ENCODE measurements at regions not wholly inside any gene's neighbourhood (a gene's known extent, or its start where the extent isn't known, plus 50 kb on each side); places are given as distances from the start of the nearest gene placed in this dataset.
"Not testable (repeated sequence)": the region's sequence is repeated elsewhere in the genome, so short reads cannot be mapped to it uniquely, and the experiment has no call there.

GRCh38 chr2:59171019-59171418, 929.9 kb upstream of the FANCL start:
- H3K9me3 Mint-ChIP-seq, result no peaks in the 10 kb centered on the region
- H3K27me3 Mint-ChIP-seq, result no peaks in the 10 kb centered on the region
- H3K4me1 Mint-ChIP-seq (ENCODE audit: low read depth), result no peaks in the 10 kb centered on the region
- no peak overlapping the region for H3K27ac Mint-ChIP-seq
- H3K4me3 Mint-ChIP-seq, result no peak overlapping the region
- H3K36me3 Mint-ChIP-seq (ENCODE audit: low read depth), result no peaks in the 10 kb centered on the region

- no peak overlapping the region for H3K4me3 Mint-ChIP-seq
- H3K9me3 Mint-ChIP-seq, result no peaks in the 10 kb centered on the region
- H3K4me1 Mint-ChIP-seq (ENCODE audit: low read depth), result no peaks in the 10 kb centered on the region
These were observed 927.6 kb upstream of the FANCL start for GRCh38 chr2:59168766-59169165.

GRCh38 chr2:59167514-59167913, 926.4 kb upstream of the FANCL start:
- Mint-ChIP-seq H3K9me3 (no peaks in the 10 kb centered on the region), H3K4me1 (ENCODE audit: low read depth) (no peaks in the 10 kb centered on the region), H3K27me3 (no peaks in the 10 kb centered on the region), H3K27ac (no peak overlapping the region), H3K4me3 (no peak overlapping the region), H3K36me3 (ENCODE audit: low read depth) (no peaks in the 10 kb centered on the region)

More at GRCh38 chr2:59168766-59169165, 927.6 kb upstream of the FANCL start:
- no peaks in the 10 kb centered on the region for H3K27me3 Mint-ChIP-seq
- H3K27ac Mint-ChIP-seq, result no peak overlapping the region
- H3K36me3 Mint-ChIP-seq (ENCODE audit: low read depth), result no peaks in the 10 kb centered on the region

DNA sequence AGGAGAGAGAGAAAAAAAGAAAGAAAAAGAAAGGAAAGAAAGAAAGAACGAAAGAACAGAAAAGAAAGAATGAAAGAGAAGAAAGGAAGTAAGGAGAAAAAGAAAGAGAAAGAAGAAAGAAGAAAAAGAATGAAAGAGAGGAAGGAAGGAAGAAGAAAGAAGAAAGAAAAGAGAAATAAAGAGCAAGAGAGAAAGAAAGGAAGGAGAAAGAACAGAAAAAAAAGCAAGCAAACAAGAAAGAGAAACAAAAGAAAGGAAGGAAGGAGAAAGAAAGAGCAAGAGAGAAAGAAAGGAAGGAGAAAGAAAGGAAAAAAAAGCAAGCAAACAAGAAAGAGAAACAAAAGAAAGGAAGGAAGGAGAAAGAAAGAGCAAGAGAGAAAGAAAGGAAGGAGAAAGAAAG, 916.8 kb upstream of the FANCL start:
- H3K36me3 Mint-ChIP-seq (ENCODE audit: low read depth); H3K4me1 Mint-ChIP-seq (ENCODE audit: low read depth); H3K27ac Mint-ChIP-seq; H3K27me3 Mint-ChIP-seq; H3K4me3 Mint-ChIP-seq; H3K9me3 Mint-ChIP-seq: not testable (repeated sequence)

- Mint-ChIP-seq H3K4me3 (no peak overlapping the region), H3K36me3 (ENCODE audit: low read depth) (no peaks in the 10 kb centered on the region), H3K27me3 (no peaks in the 10 kb centered on the region), H3K4me1 (ENCODE audit: low read depth) (no peaks in the 10 kb centered on the region), H3K27ac (no peak overlapping the region), H3K9me3 (no peaks in the 10 kb centered on the region)
These were observed 910.7 kb upstream of the FANCL start for GRCh38 chr2:59151805-59152204.

- no peaks in the 10 kb centered on the region for H3K4me1 Mint-ChIP-seq (ENCODE audit: low read depth)
- no peak overlapping the region for H3K4me3 Mint-ChIP-seq
- no peaks in the 10 kb centered on the region for H3K9me3 Mint-ChIP-seq
- H3K27ac Mint-ChIP-seq, result no peak overlapping the region
- no peaks in the 10 kb centered on the region for H3K27me3 Mint-ChIP-seq
- no peaks in the 10 kb centered on the region for H3K36me3 Mint-ChIP-seq (ENCODE audit: low read depth)
These were observed 909.2 kb upstream of the FANCL start for GRCh38 chr2:59150217-59150849.

- H3K27me3 Mint-ChIP-seq, result no peaks in the 10 kb centered on the region
- H3K4me1 Mint-ChIP-seq (ENCODE audit: low read depth), result no peaks in the 10 kb centered on the region
- no peaks in the 10 kb centered on the region for H3K9me3 Mint-ChIP-seq
- H3K36me3 Mint-ChIP-seq (ENCODE audit: low read depth), result no peaks in the 10 kb centered on the region
- no peak overlapping the region for H3K27ac Mint-ChIP-seq
- H3K4me3 Mint-ChIP-seq, result no peak overlapping the region
These were observed 908.1 kb upstream of the FANCL start for GRCh38 chr2:59149271-59149670.

- no peaks in the 10 kb centered on the region for H3K27me3 Mint-ChIP-seq
- H3K9me3 Mint-ChIP-seq, result no peaks in the 10 kb centered on the region
- no peak overlapping the region for H3K4me3 Mint-ChIP-seq
- no peaks in the 10 kb centered on the region for H3K4me1 Mint-ChIP-seq (ENCODE audit: low read depth)
- no peaks in the 10 kb centered on the region for H3K36me3 Mint-ChIP-seq (ENCODE audit: low read depth)
- no peak overlapping the region for H3K27ac Mint-ChIP-seq
These were observed 871.1 kb upstream of the FANCL start for GRCh38 chr2:59112258-59112657.

DNA sequence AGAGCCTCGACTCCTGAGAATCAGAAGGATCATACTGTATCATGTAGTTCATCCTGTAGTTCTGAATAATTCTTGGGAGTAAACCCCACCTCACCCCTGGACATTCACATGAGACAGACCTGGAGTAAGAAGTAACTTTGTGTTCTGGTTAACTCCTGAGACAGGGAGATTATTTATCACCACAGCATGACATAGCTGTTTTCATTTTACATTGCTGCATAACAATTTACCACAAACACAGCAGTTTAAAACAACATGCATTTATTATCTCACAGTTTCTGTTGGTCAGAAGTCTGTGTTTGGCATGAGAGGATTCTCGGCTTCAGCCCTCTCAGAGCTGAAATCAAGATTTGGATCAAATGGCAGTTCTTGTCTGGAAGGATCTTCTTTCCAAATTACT, 855.8 kb upstream of the FANCL start:
- H3K4me1 Mint-ChIP-seq (ENCODE audit: low read depth), result no peaks in the 10 kb centered on the region
- H3K27ac Mint-ChIP-seq, result no peak overlapping the region
- no peaks in the 10 kb centered on the region for H3K27me3 Mint-ChIP-seq
- H3K4me3 Mint-ChIP-seq, result no peak overlapping the region
- H3K9me3 Mint-ChIP-seq, result peaks cover 14% of the 10 kb centered on the region
- H3K36me3 Mint-ChIP-seq (ENCODE audit: low read depth), result no peaks in the 10 kb centered on the region

GRCh38 chr2:59093571-59093970, 852.4 kb upstream of the FANCL start:
- Mint-ChIP-seq H3K9me3 (peaks cover 4% of the 10 kb centered on the region), H3K4me3 (no peak overlapping the region), H3K36me3 (ENCODE audit: low read depth) (no peaks in the 10 kb centered on the region), H3K4me1 (ENCODE audit: low read depth) (no peaks in the 10 kb centered on the region), H3K27ac (no peak overlapping the region), H3K27me3 (no peaks in the 10 kb centered on the region)

GRCh38 chr2:59084326-59084725, 843.2 kb upstream of the FANCL start:
- Mint-ChIP-seq H3K27ac (no peak overlapping the region), H3K4me3 (no peak overlapping the region), H3K9me3 (peaks cover 5% of the 10 kb centered on the region), H3K36me3 (ENCODE audit: low read depth) (no peaks in the 10 kb centered on the region), H3K4me1 (ENCODE audit: low read depth) (no peaks in the 10 kb centered on the region), H3K27me3 (no peaks in the 10 kb centered on the region)

- H3K36me3 Mint-ChIP-seq (ENCODE audit: low read depth), result no peaks in the 10 kb centered on the region
- H3K9me3 Mint-ChIP-seq, result peaks cover 5% of the 10 kb centered on the region
- no peaks in the 10 kb centered on the region for H3K27me3 Mint-ChIP-seq
- no peak overlapping the region for H3K4me3 Mint-ChIP-seq
- H3K4me1 Mint-ChIP-seq (ENCODE audit: low read depth), result no peaks in the 10 kb centered on the region
- H3K27ac Mint-ChIP-seq, result no peak overlapping the region
These were observed 842.1 kb upstream of the FANCL start for GRCh38 chr2:59083075-59083828.

- Mint-ChIP-seq H3K9me3 (peaks cover 5% of the 10 kb centered on the region), H3K4me1 (ENCODE audit: low read depth) (no peaks in the 10 kb centered on the region), H3K36me3 (ENCODE audit: low read depth) (no peaks in the 10 kb centered on the region), H3K27ac (no peak overlapping the region), H3K27me3 (no peaks in the 10 kb centered on the region), H3K4me3 (no peak overlapping the region)
These were observed 841.5 kb upstream of the FANCL start for GRCh38 chr2:59082657-59083056.

DNA sequence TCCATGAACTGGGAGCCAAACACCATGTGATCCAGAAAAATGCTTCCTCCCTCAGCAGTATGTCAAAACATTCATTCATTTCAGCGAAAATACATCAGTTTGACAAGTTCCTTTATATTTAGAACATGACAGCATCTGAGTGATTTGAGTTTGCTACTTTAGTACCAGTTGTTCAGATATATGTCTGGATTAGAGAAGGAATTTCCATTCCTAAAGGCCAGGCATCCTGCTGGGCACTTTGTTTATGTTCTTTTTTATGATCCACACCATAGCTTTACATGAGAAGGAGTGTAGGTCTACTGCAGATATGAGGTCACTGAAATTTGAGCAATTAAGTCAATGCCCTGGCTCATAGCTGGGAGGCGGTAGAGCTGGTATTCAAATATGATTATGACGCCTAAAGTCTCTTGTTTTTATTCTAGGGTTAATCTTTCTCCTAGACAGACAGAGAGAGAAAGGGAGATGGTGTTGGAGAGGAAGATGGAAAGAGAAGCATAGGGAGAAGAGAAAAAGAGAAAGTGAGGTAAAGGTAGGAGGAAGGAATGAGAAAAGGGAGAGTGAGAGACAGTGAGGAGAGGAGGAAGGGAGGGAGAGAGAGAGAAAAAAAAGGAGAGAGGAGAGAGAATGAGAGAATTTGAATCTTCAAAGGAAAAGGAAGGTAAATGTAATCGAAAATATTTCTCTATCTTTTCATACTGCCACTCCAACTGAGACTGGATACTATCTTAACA, 839.5 kb upstream of the FANCL start:
- no peaks in the 10 kb centered on the region for H3K4me1 Mint-ChIP-seq (ENCODE audit: low read depth)
- H3K27ac Mint-ChIP-seq, result no peak overlapping the region
- H3K9me3 Mint-ChIP-seq, result no peaks in the 10 kb centered on the region
- no peaks in the 10 kb centered on the region for H3K36me3 Mint-ChIP-seq (ENCODE audit: low read depth)
- H3K27me3 Mint-ChIP-seq, result no peaks in the 10 kb centered on the region
- H3K4me3 Mint-ChIP-seq, result no peak overlapping the region

DNA sequence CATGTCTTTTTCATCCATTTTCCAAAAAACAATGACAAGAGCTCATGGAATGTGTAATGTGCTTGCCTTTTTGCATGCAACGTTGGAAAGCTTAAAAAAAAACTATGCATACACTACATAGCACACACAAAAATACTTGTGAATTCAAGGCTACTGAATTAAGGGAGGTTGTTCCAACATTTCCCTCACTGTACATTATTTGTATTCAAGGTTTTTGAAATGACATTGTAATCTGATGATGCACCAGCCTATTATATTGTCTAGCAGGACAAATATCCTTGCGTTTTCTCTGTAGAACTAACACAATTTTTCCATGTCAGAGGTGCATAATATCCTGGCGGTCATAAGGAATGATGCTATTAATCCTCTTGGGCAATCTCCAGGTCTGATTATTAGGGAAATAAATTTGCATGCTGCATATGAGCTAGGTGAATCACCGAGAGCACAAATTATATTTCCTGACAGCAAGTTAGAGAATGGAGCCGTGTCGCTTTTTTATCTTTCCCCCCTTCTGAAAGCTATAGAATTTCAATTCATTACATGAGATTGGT, 836.9 kb upstream of the FANCL start:
- Mint-ChIP-seq H3K9me3 (no peaks in the 10 kb centered on the region), H3K4me3 (no peak overlapping the region), H3K27me3 (no peaks in the 10 kb centered on the region), H3K4me1 (ENCODE audit: low read depth) (no peaks in the 10 kb centered on the region), H3K27ac (no peak overlapping the region), H3K36me3 (ENCODE audit: low read depth) (no peaks in the 10 kb centered on the region)
